Stimulated activated CD4-positive, alpha-beta T cell treated with anti-CD3 and anti-CD28 coated beads, Interleukin-2, amount 100 ng/mL, for 24 hours (primary cell): ENCODE measurements at regions not wholly inside any gene's neighbourhood (a gene's known extent, or its start where the extent isn't known, plus 50 kb on each side); places are given as distances from the start of the nearest gene placed in this dataset.
"Not testable (repeated sequence)": the region's sequence is repeated elsewhere in the genome, so short reads cannot be mapped to it uniquely, and the experiment has no call there.

Experiments
- DNase-seq, 2 donors: peaks; one replicate each; pipeline ENCODE4 v3.0.0-alpha.2; 2020

- DNase-seq = no peak
These were observed 559.0 kb upstream of the NRP1 start for GRCh38 chr10:33893506-33893905.

DNA sequence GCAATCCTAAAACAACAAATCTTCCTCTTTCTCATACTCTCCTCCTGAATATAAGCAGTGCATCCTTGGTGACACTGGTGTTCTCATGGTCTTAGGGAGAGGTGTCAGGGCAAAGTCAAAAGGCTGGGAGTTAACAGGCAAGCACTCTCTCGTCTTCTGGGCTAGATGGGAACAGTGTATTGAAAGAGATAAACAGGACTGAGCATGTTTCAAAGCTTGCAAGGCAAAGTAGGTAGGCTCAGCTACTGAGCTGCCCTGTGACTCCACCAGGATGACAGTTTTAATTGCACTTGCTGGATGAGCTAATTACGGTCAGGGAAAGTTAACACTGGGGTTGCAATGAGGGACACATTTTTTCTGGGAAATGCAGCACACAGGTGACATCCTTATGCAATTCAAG, 554.9 kb upstream of the NRP1 start:
- DNase-seq = no peak

DNA sequence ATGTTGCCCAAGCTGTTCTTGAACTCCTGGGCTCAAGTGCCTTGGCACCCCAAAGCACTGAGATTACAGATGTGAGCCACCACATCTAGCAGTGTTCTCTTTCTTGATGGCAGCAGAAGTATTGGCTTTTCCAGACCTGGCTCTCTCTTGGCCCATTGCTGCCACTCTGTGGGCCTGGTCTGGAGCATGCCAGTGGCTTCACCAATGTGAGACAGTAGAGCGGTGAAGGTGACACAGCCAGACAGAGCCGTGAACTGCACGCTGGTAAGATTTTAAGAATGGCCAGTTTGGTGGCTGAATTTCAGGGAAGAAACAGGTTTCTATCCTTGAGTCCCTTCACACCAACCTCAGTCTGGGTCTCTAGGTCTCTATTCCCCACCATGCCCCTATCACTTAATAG, 552.7 kb upstream of the NRP1 start:
- DNase-seq = no peak

DNA sequence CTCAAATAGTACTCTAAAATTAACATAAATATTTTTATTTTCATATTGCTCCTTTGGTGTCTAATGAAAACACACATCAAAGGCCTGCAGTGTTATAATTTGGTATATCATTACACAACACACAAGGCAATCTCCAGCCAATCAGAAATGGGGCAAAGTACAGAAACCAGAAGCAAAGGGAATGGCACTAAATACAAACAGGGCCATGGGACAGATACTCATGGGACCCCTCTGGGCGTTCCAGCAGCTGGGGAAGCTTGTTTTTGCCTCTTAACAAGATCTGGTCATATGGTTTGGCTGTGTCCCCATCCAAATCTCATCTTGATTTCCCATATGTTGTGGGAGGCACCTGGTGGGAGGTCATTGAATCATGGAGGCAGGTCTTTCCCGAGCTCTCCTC, 551.8 kb upstream of the NRP1 start:
- no peak for DNase-seq

- DNase-seq = no peak
These were observed 550.1 kb upstream of the NRP1 start for GRCh38 chr10:33884604-33885003.

DNA sequence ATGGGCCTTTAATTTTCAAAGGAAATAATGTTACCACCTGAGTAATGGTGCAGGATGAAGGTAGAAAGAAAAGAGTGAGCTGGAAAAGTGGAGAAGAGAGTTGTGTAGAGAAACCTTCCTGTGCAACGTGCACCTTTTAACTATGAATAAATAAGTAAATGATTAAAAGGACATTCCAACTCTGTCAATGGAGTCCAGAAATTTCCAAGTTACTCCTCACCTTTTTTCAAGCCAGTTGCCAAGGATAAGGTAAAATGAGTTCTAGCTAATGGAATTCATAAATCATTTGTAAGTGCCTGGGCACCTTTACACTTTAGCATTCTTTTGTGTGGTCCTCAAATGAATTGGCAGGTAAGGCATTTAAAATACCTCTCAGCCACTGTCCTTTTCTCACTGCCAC, 549.4 kb upstream of the NRP1 start:
- DNase-seq = no peak

- no peak for DNase-seq
These were observed 548.5 kb upstream of the NRP1 start for GRCh38 chr10:33882996-33883395.

DNA sequence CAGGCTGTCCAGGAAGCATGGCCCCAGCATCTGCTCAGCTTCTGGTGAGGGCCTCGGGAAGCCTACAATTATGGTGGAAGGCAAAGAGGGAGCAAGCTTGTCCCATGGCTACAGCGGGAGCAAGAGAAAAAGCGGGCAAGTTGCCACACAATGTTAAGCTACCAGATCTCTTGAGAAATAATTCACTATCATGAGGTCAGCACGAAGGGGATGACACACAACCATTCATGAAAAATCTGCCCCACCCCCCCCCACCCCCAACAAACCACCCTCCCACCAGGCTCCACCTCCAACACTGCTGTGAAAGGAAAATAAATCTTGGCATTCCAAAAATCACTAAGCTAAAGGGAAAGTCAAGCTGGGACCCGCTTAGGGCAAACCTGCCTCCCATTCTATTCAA, 545.8 kb upstream of the NRP1 start:
- no peak for DNase-seq

- DNase-seq = no peak
These were observed 543.8 kb upstream of the NRP1 start for GRCh38 chr10:33878238-33878786.

DNA sequence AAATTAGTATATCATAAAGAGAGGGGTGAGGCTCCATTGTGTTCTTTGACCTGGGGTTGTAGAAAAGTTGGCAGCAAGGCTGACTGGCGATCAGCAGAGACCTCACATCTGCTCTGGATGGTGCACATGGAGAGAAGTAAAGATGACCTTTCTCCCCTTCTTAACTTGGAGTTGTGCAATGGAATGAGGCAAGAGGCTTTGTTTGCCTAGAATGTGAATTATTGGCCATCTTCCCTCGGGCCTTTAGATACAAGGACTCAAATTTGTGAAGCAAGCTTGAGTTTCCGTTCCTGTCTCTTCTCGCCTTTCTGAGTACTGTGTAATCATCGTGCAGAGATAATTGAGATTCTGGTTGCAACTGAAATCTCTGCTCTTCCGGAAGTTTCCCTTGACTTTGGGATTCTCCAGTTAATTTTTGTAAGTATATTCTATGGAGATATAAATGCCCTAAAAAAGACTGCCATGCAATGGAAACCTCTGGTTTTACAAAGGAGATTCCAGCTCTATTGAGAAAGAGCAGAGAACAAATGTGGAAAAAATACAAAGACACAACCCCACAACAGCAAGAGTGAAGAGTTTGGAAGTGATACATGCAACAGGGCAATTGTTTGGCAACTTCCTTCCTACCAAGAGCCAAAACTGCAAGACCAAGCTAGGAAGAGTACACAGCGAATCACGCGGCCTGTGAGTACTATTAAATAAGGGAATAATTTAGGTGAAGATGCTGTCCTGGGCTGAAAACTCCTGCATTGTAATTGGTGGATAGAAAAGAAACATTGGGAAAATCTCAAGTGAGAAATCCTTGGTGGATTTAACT, 542.3 kb upstream of the NRP1 start:
- DNase-seq = no peak

DNA sequence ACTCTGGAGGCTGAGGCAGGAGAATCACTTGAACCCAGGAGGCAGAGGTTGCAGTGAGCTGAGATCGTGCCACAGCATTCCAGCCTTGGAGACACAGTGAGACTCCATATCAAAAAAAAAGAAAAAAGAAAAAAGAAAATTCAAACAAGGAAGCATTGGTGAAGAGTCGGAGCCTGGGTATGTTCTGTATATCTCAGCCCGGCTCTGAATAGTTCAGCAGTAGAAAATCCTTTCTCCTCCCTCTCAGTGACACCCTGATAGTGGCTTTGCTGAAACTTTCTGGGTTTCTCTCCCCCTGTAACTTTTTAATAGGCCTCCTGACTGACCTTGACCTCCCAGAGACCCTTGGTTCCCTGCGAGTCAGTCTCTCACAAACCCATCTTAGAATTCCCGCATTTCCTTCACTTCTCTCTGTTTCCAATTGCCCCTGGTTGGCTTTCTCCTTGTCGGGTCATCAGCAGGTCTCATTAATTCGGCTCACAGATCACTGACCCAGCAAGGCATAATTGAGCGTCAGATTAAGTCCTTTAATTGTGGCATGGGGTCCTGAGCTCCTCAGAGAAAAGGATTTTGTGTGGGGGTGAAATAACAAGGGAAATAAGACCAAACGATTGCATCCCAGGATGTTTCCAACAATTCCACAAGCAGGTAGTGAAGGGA, 541.6 kb upstream of the NRP1 start:
- DNase-seq = no peak

DNA sequence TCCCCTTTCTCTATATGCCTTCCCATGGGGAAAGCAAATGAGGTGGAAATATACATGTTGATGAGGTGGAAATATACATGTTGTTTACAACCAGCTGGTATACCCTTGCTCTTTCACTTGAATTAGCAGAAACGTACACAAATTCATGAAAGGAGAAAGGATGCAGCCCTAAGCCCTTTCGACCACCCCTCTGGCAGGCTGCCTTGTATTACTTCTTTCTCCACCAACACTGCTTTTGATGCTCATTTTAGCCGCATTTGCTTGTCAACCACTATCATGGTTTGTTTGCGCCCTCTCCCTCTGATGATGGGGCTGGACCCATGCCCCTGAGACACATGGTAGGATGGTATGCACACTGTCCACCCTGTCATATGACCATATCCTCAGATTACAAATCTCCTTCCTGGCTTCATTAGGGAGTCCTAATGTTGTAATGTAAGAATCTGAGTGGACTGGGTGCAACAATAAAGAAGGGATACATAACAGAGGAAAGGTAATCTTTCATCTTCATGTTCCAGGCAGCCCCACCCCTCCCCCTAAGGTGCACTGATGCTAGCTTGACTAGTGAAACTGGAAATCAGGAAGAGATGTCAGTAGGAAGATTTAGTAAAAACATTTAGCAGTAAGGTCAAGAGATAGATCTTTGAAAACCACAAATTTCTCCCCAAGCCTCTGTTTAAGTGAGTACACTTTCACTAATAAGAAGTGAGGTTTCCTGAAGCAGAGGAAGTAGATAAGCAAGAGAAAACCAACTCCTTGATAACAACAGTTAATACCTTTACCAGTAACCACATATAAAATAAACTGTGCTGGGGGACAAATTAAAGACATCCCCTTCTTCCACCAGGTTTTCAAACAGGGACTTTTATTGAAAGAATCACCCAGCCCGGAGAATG, 536.8 kb upstream of the NRP1 start:
- DNase-seq = no peak

DNA sequence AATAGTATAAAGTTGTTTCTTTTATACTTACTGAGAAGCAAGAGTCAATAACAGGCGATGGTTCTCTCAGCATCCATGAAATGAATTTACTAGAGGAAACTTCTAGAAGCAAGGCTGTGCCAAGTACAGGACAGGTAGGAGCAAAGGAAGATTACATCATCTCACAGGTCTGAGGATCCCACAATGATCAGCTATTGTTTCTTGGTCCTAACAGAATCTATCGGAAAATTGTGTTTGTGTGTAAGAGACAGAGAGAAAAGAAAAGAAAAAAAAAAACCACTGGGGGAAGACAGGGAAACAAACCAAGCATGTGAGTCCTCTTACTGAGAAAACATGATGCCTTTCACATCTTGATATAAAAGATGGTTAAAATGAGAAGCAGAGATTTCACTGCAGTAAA, 535.0 kb upstream of the NRP1 start:
- no peak for DNase-seq

- DNase-seq = no peak
These were observed 534.6 kb upstream of the NRP1 start for GRCh38 chr10:33869028-33869427.

GRCh38 chr10:33867199-33867789, 532.8 kb upstream of the NRP1 start:
- not testable (repeated sequence) for DNase-seq

DNA sequence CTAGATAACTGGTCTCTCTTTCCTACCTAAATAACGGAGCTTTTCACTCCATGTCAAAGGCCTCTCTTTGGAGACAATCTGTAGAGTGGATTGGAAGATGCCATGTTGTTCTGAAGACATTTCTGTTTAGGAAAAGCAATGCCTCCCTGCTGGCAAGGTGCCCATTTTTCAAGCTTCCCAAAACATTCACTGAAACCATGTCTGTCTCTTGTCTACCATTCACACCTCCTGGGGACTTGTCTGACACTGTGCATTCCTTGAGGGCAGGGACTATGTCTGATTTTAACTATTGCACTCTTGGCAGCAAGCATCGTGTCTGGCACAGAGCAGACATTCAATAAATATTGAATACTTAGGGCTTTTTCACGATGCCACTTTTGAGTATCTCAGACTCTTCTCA, 528.9 kb upstream of the NRP1 start:
- no peak for DNase-seq

DNA sequence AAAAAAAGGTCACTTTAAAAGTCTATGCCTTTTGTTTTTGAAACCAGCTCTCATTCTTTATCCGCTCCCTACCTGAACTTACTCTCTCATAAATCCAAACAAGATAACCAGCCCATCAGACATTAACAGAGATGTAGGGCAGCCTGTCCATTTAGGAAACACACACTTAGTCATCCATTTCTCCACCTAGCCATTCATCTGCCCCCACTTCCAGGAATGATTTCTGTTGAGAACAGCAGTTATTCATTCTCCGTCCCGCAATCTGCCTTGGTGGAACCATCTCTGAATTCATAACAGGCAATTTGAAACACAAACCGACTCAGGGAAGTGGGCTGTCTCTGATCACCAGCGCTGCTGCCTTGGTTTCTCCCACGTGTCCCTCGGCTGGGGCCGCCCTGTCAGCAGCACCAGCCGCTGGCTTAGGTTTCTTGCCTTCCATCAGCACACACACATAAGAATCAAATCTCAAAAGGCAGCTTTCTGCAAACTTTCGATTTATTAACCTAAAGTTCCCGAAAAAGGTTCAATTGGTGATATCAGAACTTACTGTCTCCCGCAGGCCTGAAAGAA, 528.2 kb upstream of the NRP1 start:
- DNase-seq = no peak

DNA sequence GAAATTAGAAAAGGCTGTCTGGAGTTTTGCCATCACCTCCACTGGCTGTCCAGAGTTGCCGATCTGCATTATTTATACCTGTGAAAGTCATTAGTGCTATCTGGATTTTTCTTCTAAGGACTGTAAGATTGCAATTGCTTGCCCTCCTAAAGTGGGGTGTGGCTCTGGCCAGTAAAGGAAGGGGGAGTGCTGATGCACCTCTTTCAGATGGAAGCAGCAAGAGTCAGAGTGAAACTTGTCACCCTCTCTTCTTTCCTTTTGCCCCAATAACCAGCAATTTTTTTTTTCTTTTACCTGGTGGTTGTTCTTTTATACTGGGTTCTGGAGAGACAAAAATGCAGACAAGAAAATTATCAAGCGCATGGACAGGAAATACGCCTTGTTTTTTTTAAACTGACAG, 527.4 kb upstream of the NRP1 start:
- DNase-seq = no peak

GRCh38 chr10:33861016-33861704, 526.7 kb upstream of the NRP1 start:
- no peak for DNase-seq

- no peak for DNase-seq
These were observed 526.1 kb upstream of the NRP1 start for GRCh38 chr10:33860552-33860951.

DNA sequence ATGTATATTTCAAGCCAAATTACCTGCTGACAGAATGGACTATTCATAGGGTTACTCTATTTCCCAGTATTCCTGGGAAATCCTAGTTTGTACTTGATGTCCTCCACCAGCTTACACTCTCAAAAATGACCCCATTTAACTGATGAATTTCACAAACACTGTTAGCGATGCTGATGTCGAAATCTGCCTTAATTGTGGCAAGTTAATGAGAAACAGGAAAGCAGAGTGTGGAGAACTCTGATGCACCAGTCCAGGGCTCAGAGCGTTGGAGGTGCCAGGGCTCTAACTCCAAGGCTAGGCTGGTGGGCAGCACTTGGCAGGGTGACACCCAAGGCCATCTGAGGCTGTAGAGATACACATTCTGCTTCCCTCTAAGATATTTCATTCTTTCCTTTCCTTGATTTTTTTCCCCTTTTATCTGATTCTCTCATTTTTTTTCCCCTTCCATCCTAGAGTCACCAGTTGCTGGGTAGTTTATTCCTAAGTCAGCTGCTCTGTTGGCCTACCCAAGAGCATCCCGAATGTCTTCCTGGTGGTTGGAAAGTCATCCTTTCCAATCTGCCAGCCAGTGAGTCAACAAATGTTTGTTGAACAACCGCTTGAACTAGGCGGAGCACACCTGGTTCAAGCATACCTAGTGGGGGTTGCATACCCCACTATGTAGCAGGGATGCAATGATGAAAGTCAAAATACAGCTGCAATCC, 525.0 kb upstream of the NRP1 start:
- no peak for DNase-seq
